Fibroblast of skin of abdomen (primary cell): ENCODE measurements at regions not wholly inside any gene's neighbourhood (a gene's known extent, or its start where the extent isn't known, plus 50 kb on each side); places are given as distances from the start of the nearest gene placed in this dataset.
A peak's percentile ranks its signal among the peaks of the same experiment; 100 is the strongest.

Source experiments
- DNase-seq: peaks from one replicate; pipeline ENCODE4 v3.0.0-alpha.2; 2013

GRCh38 chr9:12874395-12874794 is 99.6 kb downstream of the LURAP1L start:
- no peak for DNase-seq

DNA sequence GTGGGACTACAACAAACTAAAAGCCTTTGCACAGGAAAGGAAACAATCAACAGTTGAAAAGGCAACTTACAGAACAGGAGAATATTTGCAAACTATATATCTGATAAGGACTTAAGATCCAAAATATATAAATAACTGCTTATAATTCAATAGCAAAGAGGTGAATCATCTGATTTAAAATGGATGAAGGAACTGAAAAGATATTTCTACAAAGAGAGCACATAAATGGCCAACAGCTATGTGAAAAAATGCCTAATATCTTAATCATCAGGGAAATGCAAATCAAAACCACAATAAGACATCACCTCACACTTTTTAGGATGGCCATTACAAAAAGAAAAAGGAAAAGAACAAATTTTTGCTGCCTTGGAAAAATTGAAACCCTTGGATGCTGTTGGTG is 100.4 kb downstream of the LURAP1L start:
- peak; percentile 73 for DNase-seq

DNA sequence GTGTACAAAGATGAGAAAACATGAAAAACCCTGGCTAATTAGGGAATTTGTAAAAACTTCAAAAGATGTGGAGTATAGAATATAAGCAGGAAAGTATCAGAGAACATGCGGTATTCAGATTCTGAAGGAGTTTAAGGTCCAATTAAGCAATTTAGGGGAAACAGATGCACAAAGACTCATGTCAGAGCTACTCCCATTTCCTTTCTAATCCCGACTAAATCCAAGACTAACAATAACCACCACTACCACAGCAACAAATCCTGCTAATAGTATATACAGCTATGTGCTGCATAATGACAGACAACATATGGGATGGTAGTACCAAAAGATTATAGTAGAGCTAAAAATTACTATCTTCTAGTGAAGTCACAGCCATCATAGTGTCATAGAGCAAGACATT is 102.1 kb downstream of the LURAP1L start:
- DNase-seq = peak; percentile 9

DNA sequence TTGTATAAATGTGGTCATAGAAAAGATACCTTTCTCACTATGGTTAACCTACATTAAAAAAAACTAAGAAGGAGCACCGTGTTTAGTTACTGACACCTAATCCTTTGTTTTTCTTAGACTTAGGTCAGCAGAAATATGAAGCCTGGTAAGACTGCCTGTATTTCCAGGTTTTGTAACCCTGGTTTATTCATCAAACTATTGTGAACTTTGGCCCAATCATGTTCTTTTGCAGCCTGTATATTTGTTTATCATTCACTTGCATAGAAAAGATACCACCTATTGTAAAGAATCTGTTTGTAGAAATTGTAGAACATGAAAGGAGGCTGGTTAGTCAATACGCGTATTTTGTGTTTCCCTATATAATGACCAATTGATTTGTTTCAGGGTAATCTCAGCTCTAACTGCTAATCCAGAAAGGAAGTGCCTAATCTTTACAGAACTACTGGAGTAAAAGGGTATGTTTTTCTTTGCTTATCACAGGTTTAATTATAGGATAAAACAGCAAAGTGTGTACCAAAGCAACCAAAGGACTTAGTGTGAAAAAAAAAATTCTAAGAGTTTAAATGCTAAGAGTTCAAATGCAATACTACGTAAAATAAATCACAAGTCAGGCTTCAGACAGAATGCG is 103.6 kb downstream of the LURAP1L start:
- no peak for DNase-seq

- no peak for DNase-seq
These were observed 105.1 kb downstream of the LURAP1L start for GRCh38 chr9:12879961-12880360.

- DNase-seq = peak; percentile 38
These were observed 105.7 kb downstream of the LURAP1L start for GRCh38 chr9:12880406-12881015.

- peak; percentile 87 for DNase-seq
These were observed 107.6 kb downstream of the LURAP1L start for GRCh38 chr9:12882430-12882829.

- DNase-seq = peak; percentile 83
These were observed 110.0 kb downstream of the LURAP1L start for GRCh38 chr9:12884736-12885395.

GRCh38 chr9:12889402-12890106 is 114.7 kb downstream of the LURAP1L start:
- DNase-seq = no peak

GRCh38 chr9:12891588-12891987 is 116.8 kb downstream of the LURAP1L start:
- no peak for DNase-seq

DNA sequence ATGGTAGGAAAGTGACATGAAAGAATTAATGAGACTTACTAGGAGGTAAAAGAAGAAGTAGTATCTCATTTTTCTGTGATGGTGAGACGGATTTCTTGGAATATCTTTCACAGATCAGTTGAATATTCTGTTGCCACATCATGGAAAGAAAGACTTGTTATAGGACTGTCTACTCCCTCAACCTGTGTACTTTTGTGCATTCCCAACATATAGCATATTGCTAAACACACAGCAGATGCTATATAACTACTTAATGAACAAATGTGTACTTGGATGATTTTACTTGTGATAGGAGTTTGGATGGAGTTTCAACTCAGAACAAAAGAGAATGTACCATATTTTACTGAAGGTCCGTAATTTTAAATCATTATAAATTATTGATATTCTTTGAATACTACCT is 128.5 kb downstream of the LURAP1L start:
- DNase-seq = no peak

DNA sequence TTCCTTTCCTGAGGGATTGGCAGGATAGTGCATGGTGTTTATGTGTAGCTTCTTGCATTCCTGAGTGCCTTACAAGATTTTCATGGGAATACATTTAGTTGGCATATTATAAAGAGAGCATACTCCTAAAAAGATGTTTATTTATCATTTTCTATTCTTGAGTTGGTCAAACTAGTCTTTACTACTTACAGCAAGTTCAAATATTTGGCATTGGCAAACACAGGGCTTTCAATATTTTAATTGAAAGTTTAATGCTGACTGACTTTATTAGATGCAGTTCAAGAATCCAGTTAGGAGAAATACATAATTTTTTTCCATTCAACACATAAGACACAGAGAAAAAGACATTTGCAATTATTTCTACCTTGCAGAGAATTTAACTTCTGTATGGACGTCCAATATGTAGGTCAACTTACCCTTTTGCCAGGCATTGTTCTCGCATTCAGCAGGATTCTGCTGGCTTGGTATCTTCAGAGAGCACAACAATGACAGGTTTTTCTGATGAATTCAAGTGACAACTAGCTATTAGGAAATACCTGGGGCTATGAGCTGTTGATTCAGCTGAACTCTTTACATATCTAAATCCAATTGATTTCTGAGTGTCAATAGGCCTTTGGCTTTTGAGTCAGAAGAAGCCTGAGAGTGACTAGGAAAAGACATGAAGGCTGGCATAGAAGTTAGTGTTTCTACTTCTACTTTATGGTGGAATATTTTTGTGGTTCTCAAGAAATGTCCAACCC is 129.6 kb downstream of the LURAP1L start:
- no peak for DNase-seq

DNA sequence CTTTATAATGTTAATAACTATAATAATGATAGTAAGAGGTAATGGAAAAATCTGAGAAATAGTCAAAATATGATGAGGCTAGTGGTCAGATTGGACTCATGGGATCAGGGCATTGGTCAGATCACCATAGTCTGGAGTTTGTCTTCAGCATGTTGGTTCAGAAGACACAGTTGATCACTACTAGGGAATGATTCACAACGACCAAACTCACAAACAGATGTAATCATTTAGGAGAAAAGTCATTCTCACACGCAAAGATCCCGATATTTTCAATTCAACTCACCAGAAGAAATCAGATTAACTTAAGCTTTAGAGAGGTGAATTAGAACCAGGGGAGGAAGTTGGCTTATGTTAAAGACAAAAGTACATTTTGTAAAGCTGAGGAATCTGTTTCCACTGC is 131.8 kb downstream of the LURAP1L start:
- peak; percentile 20 for DNase-seq

- no peak for DNase-seq
These were observed 134.1 kb downstream of the LURAP1L start for GRCh38 chr9:12908895-12909294.

- DNase-seq = no peak
These were observed 140.6 kb downstream of the LURAP1L start for GRCh38 chr9:12915366-12915954.

- peak; percentile 10 for DNase-seq
These were observed 141.2 kb downstream of the LURAP1L start for GRCh38 chr9:12916042-12916441.

- no peak for DNase-seq
These were observed 145.6 kb downstream of the LURAP1L start for GRCh38 chr9:12920437-12920836.

DNA sequence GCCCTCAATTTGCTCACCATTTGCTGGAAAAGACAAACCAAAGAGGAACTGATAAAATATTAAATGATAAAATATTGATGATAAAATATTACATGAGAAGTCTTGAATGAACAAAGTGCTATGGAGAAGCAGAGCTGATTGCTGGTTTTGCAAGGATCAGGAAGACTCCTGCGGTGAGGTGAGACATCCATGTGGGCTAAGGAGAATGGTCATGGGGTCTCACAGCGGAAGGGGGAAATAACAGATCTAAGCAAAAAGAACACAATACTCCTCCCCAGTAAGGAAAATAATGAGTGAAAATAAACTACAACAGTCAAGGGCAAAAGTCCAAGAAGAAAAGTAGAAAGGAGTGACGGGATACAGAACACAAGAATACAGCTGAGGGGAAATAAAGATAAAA is 146.8 kb downstream of the LURAP1L start:
- DNase-seq = no peak

DNA sequence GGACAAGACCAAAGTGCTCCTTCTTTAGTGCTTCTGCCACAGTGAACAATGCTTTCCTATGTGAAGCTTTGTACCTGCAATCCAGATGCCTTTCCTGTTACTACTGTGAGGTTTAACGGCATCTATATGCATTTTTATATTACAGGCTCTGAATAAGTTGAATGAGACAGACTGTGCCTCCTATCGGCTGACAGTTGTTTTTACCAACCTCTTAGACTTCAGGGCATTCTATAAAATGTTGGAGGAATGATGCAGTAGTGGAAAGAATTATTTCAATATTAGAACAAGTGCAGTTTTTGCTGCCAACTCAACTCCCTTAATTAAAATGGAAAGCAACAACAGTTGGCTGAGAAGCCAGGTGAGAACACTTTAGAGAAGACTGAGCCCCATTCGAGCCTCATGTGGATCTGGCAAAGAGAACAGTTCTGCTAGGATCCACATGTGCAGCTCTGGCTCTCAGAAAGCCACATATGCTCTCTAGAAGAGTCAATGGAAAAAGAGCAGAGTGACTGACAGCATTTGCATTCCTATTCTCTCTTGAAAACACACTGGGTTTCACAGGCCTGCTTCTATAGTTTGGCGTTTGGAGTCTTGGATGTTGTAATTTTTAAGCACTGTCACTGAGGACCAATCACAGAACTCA is 147.5 kb downstream of the LURAP1L start:
- DNase-seq = peak; percentile 33

GRCh38 chr9:12923468-12924009 is 148.7 kb downstream of the LURAP1L start:
- peak; percentile 98 for DNase-seq

DNA sequence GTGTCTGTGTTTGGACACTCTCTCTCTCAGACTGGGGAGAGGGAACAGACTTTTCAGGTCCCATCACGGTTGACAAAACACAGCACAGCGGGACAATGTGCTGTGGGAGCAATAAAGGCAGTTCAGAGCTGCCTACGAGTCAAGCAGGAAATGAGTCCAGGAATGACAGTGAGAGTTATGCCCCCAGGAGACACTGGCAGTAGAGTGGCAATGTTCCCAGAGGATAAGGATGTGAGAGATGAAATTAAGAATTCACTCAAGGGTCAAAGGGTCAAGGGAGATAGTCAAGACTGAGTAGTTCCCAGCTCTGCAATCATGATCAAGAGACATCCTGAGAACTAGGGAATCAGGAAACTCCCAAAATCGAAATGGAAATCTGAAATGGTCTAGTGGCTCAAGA is 156.1 kb downstream of the LURAP1L start:
- DNase-seq = no peak

GRCh38 chr9:12933957-12934356 is 159.1 kb downstream of the LURAP1L start:
- peak; percentile 62 for DNase-seq
